Trophoblast cell (in vitro differentiated cells and primary cell): ENCODE measurements at regions not wholly inside any gene's neighbourhood (a gene's known extent, or its start where the extent isn't known, plus 50 kb on each side); places are given as distances from the start of the nearest gene placed in this dataset.
A peak's percentile ranks its signal among the peaks of the same experiment; 100 is the strongest.

Source experiments
- DNase-seq, 2 donors: peaks; one replicate each; pipeline ENCODE4 v3.0.0-alpha.2; 2016
- H2AFZ ChIP-seq: 2 replicates; pipeline ENCODE4 v1.6.1; 2013; ENCODE audit warnings: low read length, moderate library complexity, mild to moderate bottlenecking; ENCODE audit not compliant: insufficient read depth, poor library complexity
- H2AK5ac ChIP-seq: 2 replicates; pipeline ENCODE4 v1.6.1; 2013; ENCODE audit warnings: mild to moderate bottlenecking, low read length
- H2BK120ac ChIP-seq: 2 replicates; pipeline ENCODE4 v1.6.1; 2013; ENCODE audit warnings: low read length, mild to moderate bottlenecking, moderate library complexity; ENCODE audit not compliant: insufficient read depth, poor library complexity
- H2BK12ac ChIP-seq: 2 replicates; pipeline ENCODE4 v1.6.1; 2013; ENCODE audit warnings: mild to moderate bottlenecking, low read length, moderate library complexity
- H2BK5ac ChIP-seq: 2 replicates; pipeline ENCODE4 v1.6.1; 2013; ENCODE audit warnings: low read length, low read depth, moderate library complexity, mild to moderate bottlenecking; ENCODE audit not compliant: poor library complexity
- H3K14ac ChIP-seq: 2 replicates; pipeline ENCODE4 v1.6.1; 2013; ENCODE audit warnings: mild to moderate bottlenecking, low read length
- H3K18ac ChIP-seq: 2 replicates; pipeline ENCODE4 v1.6.1; 2013; ENCODE audit warnings: mild to moderate bottlenecking, low read length
- H3K23ac ChIP-seq: 2 replicates; pipeline ENCODE4 v1.6.1; 2013; ENCODE audit warnings: low read length
- H3K27ac ChIP-seq: 2 replicates; pipeline ENCODE4 v1.5.1; 2013; ENCODE audit warnings: low read depth, mild to moderate bottlenecking, inconsistent platforms, low read length, moderate library complexity
- H3K27me3 ChIP-seq: 2 replicates; pipeline ENCODE4 v1.6.1; 2013; ENCODE audit warnings: inconsistent platforms, mild to moderate bottlenecking, low read length, moderate library complexity; ENCODE audit not compliant: insufficient read depth
- H3K36me3 ChIP-seq, 2 experiments: 1 replicate in 1 of 2; 2 replicates in 1 of 2; pipeline ENCODE4 v1.6.1; 2013; ENCODE audit warnings: low read length in 2 of 2, mild to moderate bottlenecking in 2 of 2, moderate library complexity in 1 of 2; ENCODE audit not compliant: insufficient read depth in 2 of 2, control insufficient read depth in 1 of 2
- H3K4ac ChIP-seq: 2 replicates; pipeline ENCODE4 v1.6.1; 2013; ENCODE audit warnings: low read depth, mild to moderate bottlenecking, low read length, moderate library complexity
- H3K4me1 ChIP-seq, 2 experiments: 1 replicate in 1 of 2; 2 replicates in 1 of 2; pipeline ENCODE4 v1.6.1; 2013; ENCODE audit warnings: low read length in 2 of 2, mild to moderate bottlenecking in 2 of 2, moderate library complexity in 1 of 2; ENCODE audit not compliant: insufficient read depth in 2 of 2, control insufficient read depth in 1 of 2
- H3K4me2 ChIP-seq: 2 replicates; pipeline ENCODE4 v1.6.1; 2013; ENCODE audit warnings: inconsistent platforms, mild to moderate bottlenecking, low read length, moderate library complexity
- H3K4me3 ChIP-seq: 2 replicates; pipeline ENCODE4 v1.5.1; 2013; ENCODE audit warnings: mild to moderate bottlenecking, low read depth, low read length, inconsistent platforms
- H3K79me1 ChIP-seq: one replicate; pipeline ENCODE4 v1.6.1; 2013; ENCODE audit warnings: low read length
- H3K79me2 ChIP-seq: 2 replicates; pipeline ENCODE4 v1.6.1; 2013; ENCODE audit warnings: low read length, mild to moderate bottlenecking; ENCODE audit not compliant: control insufficient read depth, insufficient read depth, poor library complexity
- H3K9ac ChIP-seq: 2 replicates; pipeline ENCODE4 v1.6.1; 2013; ENCODE audit warnings: mild to moderate bottlenecking, low read length
- H3K9me3 ChIP-seq: 2 replicates; pipeline ENCODE4 v1.6.1; 2013; ENCODE audit warnings: low read depth, mild to moderate bottlenecking, control low read depth, inconsistent platforms, low read length; ENCODE audit not compliant: insufficient read depth
- H4K12ac ChIP-seq: 2 replicates; pipeline ENCODE4 v1.6.1; 2013; ENCODE audit warnings: low read depth, mild to moderate bottlenecking, low read length, moderate library complexity
- H4K8ac ChIP-seq: 2 replicates; pipeline ENCODE4 v1.6.1; 2013; ENCODE audit warnings: low read depth, mild to moderate bottlenecking, low read length, moderate library complexity
- H4K91ac ChIP-seq: one replicate; pipeline ENCODE4 v1.6.1; 2013; ENCODE audit warnings: low read depth, mild to moderate bottlenecking, low read length, moderate library complexity
- WGBS: extraction: QIAGEN DNeasy Blood & Tissue Kit; methylation state at CpG from one replicate; pipeline ENCODE4 v1.1.7; 2013; ENCODE audit warnings: missing lambda C conversion rate; ENCODE audit not compliant: insufficient read length, insufficient coverage; ENCODE audit errors: extremely low coverage; 5-methylcytosine and 5-hydroxymethylcytosine counted together

DNA sequence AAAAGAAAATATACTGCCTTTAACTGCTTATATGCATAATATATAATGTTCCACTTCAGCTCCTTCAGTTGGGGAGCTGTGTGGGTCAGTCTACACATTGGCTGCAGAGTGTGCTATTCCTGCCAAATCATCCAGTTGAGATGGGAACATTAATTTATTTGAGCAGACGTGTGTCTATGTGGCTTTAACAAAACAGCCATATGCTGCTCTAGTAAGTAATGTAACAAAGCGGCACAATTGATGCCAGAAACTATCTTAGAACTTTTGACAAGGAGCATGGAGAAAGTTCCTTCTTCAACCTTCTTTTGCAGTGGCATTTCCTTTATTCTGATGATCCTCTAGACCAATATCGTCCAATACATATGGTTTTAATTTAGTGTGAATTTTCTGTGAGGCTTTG, 285.9 kb upstream of the C1orf87 start:
- no CpG with 5 or more reads among the region's 3 CpGs for WGBS
- Histone ChIP-seq H3K9me3 (no peaks in the 10 kb centered on the region), H2BK5ac (no peak overlapping the region), H2AK5ac (no peak overlapping the region), H3K4me1 (no peaks in the 10 kb centered on the region), H3K9ac (no peak overlapping the region), H3K4me2 (no peak overlapping the region), H3K27ac (no peak overlapping the region), H4K91ac (no peak overlapping the region), H4K8ac (no peak overlapping the region), H3K4ac (no peak overlapping the region), H3K4me3 (no peak overlapping the region), H3K23ac (no peak overlapping the region), H3K27me3 (no peaks in the 10 kb centered on the region), H3K79me2 (no peaks in the 10 kb centered on the region), H2AFZ (no peak overlapping the region), H2BK12ac (no peak overlapping the region), H3K18ac (no peak overlapping the region), H3K79me1 (no peaks in the 10 kb centered on the region), H3K14ac (no peak overlapping the region), H4K12ac (no peak overlapping the region), H2BK120ac (no peak overlapping the region), H3K36me3 (no peaks in the 10 kb centered on the region)
- no peak for DNase-seq

DNA sequence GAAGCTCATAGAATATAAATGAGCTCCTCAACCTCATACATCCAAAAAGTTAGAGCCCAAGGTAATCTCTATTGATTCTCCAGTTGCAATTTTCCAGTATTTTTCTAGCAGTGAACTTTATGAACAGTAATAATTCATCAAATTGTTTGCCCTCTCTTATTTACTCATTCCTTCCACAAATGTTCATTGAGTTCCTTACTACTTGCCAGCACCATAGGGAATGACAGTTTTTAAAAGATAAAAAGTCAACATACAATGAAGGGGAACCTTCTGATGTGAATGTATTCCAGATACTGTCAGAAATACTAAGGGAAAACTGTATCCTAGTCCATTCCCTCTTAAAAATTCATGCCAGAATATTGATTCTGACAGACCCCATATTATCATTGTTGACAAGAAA, 277.0 kb upstream of the C1orf87 start:
- Histone ChIP-seq H2AFZ (no peak overlapping the region), H4K12ac (no peak overlapping the region), H3K4me1 (no peaks in the 10 kb centered on the region), H3K79me2 (no peaks in the 10 kb centered on the region), H2BK120ac (no peak overlapping the region), H2AK5ac (no peak overlapping the region), H3K36me3 (no peaks in the 10 kb centered on the region), H3K9me3 (no peaks in the 10 kb centered on the region), H3K27ac (no peak overlapping the region), H3K4me3 (no peak overlapping the region), H4K91ac (no peak overlapping the region), H3K23ac (no peak overlapping the region), H3K4me2 (no peak overlapping the region), H2BK12ac (no peak overlapping the region), H3K79me1 (no peaks in the 10 kb centered on the region), H3K9ac (no peak overlapping the region), H3K27me3 (no peaks in the 10 kb centered on the region), H4K8ac (no peak overlapping the region), H3K18ac (no peak overlapping the region), H3K14ac (no peak overlapping the region), H2BK5ac (no peak overlapping the region), H3K4ac (no peak overlapping the region)
- DNase-seq = no peak

DNA sequence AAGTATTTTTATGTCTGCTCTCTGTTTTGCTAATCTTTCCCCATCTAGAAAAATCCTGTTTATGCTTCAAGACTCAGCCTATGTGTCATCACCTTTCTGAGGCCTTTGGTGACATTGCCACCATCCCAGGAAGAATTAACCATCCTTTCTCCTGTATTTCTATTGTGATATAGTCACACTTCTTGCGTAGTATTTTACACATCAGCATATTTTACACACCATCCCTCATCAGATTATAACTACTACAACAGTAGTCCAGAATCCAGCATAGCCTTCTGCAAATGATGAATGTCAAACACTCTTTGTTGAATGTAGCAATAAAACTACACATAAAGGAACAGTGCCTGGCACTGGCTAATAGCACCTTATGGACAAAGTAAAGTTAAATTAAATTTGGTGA, 275.3 kb upstream of the C1orf87 start:
- no peaks in the 10 kb centered on the region for H3K4me1 ChIP-seq
- H3K18ac ChIP-seq = no peak overlapping the region
- no peak overlapping the region for H3K4me2 ChIP-seq
- H3K27me3 ChIP-seq = no peaks in the 10 kb centered on the region
- H3K79me1 ChIP-seq = no peaks in the 10 kb centered on the region
- H3K4ac ChIP-seq = no peak overlapping the region
- no peak overlapping the region for H3K27ac ChIP-seq
- H2BK5ac ChIP-seq = no peak overlapping the region
- H3K23ac ChIP-seq = no peak overlapping the region
- no peak overlapping the region for H4K12ac ChIP-seq
- H3K14ac ChIP-seq = no peak overlapping the region
- no peak overlapping the region for H2BK120ac ChIP-seq
- no peak overlapping the region for H3K9ac ChIP-seq
- no peak overlapping the region for H4K91ac ChIP-seq
- no peak overlapping the region for H4K8ac ChIP-seq
- no peaks in the 10 kb centered on the region for H3K36me3 ChIP-seq
- no peak overlapping the region for H3K4me3 ChIP-seq
- no peak overlapping the region for H2BK12ac ChIP-seq
- WGBS = no CpG with 5 or more reads among the region's 1 CpG
- no peaks in the 10 kb centered on the region for H3K9me3 ChIP-seq
- no peak overlapping the region for H2AK5ac ChIP-seq
- no peaks in the 10 kb centered on the region for H3K79me2 ChIP-seq
- DNase-seq = no peak
- no peak overlapping the region for H2AFZ ChIP-seq

DNA sequence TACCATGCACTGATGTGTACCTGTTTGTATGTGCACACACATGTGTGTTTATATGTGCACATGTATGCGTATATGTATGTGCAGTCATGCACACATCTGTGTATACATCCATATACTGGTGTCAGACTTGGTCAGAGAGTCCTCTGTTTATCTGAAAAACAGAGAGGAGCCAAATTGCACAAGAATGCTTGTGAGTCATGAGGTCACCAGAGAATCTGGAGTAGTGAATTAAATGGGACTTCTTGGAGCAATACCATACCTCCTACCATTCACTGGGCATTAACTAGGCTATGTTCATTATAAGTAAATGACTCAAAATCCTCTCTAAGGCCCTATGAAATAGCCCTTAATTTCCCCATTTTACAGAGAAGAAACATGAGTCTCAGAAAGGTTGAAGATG, 272.1 kb upstream of the C1orf87 start:
- WGBS = no CpG with 5 or more reads among the region's 1 CpG
- Histone ChIP-seq H3K27ac (no peak overlapping the region), H3K4me2 (no peak overlapping the region), H4K12ac (no peak overlapping the region), H3K4me3 (no peak overlapping the region), H2AFZ (no peak overlapping the region), H3K18ac (no peak overlapping the region), H3K4ac (no peak overlapping the region), H3K27me3 (no peaks in the 10 kb centered on the region), H4K8ac (no peak overlapping the region), H4K91ac (no peak overlapping the region), H3K14ac (no peak overlapping the region), H2BK12ac (no peak overlapping the region), H2BK120ac (no peak overlapping the region), H3K79me2 (no peaks in the 10 kb centered on the region), H2AK5ac (no peak overlapping the region), H3K4me1 (no peaks in the 10 kb centered on the region), H3K79me1 (no peaks in the 10 kb centered on the region), H3K9me3 (no peaks in the 10 kb centered on the region), H3K23ac (no peak overlapping the region), H3K9ac (no peak overlapping the region), H3K36me3 (no peaks in the 10 kb centered on the region), H2BK5ac (no peak overlapping the region)
- peak in 1 of 2 donors; percentile 3 for DNase-seq

DNA sequence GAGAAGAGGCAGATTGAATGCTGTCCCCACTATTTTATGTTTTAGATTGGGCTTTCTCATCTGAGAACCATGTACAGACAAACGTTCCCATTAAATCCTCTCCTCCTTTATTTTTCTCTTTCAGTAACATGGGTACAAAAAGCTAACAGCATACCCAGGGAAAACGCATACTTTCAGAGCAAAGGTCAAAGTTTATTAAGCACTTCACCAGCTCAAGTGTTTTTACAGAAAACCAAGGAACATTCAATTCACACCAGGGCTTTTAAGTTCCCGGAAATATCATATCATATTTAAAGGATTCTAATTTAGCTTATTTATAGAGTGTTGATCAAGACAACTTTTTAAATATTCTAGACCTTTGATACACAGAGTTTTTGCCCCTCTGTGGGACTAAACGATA, 271.5 kb upstream of the C1orf87 start:
- Histone ChIP-seq H4K91ac (no peak overlapping the region), H3K79me1 (no peaks in the 10 kb centered on the region), H3K18ac (no peak overlapping the region), H3K14ac (no peak overlapping the region), H3K27ac (no peak overlapping the region), H4K12ac (no peak overlapping the region), H3K79me2 (no peaks in the 10 kb centered on the region), H3K9me3 (no peaks in the 10 kb centered on the region), H3K4me2 (no peak overlapping the region), H4K8ac (no peak overlapping the region), H2AK5ac (no peak overlapping the region), H2BK120ac (no peak overlapping the region), H2AFZ (no peak overlapping the region), H2BK5ac (no peak overlapping the region), H3K27me3 (no peaks in the 10 kb centered on the region), H3K4me1 (no peaks in the 10 kb centered on the region), H3K23ac (no peak overlapping the region), H2BK12ac (no peak overlapping the region), H3K4ac (no peak overlapping the region), H3K9ac (no peak overlapping the region), H3K4me3 (no peak overlapping the region), H3K36me3 (no peaks in the 10 kb centered on the region)
- no peak for DNase-seq
- WGBS = no CpG with 5 or more reads among the region's 4 CpGs
